ENCODE measurements at regions not wholly inside any gene's neighbourhood (a gene's known extent, or its start where the extent isn't known, plus 50 kb on each side); places are given as distances from the start of the nearest gene placed in this dataset.

DNA sequence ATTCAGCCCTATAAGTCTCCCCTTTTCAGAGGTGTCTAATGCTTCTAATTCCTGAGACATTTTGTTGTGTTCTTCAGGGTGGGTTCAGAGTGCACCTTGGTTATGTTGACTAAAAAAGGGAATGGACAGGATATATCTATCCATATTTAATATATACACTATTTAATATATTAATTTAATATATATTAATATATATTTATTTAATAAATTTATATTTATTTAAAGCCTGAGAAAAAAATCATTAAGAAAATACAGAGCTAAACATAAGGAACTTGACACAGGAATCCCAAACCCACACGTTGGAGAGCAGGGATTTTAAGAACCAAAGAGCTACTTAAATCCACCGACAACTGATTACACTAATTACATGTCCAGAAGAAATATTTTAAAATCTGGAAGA lies 674.2 kb upstream of the KIRREL3 start:
- DNase-seq = no peak

DNA sequence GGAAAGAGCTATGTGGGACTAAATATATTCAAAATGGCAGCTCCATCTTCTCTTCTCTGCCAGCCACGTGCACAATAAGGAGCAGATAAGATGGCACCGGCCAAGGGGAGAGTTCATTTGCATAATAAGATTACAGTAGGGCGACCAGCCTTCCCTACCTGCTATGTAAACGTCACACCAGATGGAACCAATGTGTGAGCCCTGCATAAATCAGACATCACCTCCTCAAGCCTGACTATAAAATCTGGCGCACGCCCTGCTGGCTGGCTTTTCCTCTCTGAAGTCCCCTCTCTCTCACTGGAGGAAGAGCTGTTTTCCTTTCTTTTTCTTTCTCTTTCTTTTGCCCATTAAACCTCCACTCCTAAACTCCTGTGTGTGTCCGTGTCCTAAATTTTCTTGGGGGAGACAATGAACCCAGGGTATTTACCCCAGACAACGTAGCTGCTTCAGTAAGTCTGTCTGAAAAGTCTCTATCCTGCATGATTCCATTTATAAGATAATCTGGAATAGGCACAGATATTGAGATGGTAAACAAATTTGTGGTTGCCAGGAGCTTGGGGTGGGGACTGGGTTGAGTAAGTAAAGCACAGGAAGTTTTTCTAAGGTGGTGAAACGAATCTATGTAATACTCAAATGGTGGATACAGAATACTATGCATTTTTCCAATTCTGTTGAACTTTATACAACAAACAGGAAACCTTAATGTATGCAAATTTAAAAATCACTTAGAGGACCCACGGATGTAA lies 670.0 kb upstream of the KIRREL3 start:
- DNase-seq = peak; percentile 63

DNA sequence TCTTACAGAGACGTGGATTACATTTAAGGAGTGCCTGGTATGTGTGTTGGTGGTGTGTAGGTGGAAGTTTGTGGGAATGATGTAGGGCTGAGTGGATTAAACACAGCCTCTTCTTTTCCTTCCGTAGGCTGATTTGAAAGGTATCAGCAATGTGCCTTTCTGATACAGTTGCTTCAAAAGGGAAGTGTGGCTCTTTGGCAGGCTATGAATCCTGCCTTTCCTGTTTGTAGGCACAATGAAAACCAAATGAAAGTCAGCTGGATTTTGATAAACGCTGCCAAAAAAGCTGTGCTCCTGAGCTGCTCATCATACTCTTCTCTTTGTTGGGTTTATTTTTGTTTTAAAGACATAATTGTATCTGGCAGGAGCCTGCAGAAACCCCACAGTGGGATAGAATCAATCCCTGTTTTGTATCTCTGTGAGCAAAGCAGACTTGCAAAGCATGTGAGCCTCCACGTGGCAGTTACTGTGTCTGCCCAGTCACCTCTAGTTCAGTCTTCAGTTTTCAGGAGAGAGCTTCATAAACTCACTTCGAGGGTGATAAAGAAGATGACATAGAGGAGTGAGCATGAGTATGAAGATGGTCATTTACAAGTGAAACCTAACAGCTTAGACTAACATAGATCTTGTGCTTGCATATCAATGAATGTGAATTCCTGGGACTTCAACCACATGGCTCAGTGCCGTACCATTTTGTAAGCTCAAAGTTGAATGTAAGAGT lies 655.7 kb upstream of the KIRREL3 start:
- no peak for DNase-seq

GRCh38 chr11:127653076-127653475 lies 652.5 kb upstream of the KIRREL3 start:
- DNase-seq = no peak

DNA sequence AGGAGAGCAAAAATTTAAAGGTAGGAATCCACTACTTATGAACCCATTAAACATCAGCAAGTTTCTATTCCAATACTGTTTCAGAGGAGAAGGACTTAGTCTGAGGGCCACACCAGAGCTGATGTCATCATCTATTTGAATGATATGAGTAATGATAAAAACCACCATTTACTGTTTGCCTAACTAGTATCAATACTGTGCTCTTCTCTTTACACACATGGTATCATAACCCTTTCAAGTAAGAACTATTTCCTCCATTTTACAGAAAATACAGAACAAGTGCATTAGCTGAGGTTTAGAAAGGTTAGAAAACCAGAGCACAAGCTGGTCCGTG lies 651.3 kb upstream of the KIRREL3 start:
- DNase-seq = no peak

DNA sequence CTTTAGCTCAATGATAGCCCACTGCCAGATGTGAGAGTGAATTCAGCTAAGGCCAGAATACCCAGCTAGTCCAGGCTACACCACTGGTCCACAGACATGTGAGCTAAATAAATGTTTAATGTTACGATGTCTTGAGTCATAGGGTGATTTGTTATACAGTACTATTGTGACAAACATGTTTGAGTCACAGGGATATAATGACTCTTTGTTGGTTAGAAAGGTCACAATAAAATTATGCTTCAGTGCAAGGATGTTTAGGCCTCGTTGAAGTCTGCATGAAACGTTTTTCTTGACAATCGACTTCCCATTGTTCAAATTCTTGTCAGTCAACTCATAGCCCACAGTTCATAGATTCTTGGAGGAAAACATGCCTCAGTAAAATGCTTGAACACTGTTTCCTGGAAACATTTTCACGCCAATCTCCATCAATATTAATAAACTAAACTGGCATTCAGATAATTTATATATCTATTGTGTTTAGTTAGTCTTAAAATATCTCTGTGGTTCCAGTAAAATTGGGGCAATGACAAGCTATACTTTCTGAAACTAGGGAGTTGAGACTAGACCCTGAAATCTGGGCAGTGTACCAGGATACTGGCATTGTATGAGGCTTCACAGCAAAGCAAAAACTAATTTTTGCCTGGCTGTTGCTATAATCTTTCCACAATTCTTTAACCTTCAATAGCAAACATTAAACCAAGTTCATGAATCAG lies 650.8 kb upstream of the KIRREL3 start:
- DNase-seq = no peak

DNA sequence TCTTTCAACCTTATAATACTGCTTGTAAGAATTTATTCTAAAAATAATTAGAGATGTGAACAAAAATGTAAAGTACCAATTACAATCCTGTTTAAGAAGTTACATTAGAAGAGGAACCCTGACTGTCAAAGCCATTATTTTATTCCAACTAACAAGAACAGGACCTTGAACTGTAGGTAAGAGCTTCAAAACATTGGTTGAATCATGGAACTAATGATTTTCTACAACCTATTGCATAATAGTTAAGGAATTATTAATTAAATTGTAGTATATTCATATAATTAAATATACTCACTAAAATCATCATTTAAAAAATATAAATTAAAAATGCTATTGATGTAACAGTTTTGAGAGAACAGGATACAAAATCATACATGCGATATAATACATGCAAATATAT lies 649.4 kb upstream of the KIRREL3 start:
- DNase-seq = peak; percentile 73

DNA sequence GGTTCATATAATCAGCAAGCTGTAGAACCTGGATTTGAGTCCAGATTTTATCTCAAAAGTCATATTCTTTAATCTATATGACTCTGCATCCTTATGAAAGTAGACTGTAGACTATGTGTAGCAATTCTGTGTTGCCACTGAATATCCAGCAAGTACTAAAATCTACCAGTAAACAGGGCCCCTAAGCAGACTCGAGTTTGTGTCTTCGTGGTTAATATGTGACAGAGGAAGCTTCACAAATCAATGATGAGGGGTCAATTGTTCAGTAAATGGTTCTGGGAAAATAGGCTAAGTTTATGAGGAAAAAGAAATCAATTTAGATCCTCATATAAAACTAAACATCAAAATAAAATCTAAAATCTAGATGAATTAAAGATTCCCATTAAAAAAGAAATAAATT lies 648.5 kb upstream of the KIRREL3 start:
- no peak for DNase-seq

- DNase-seq = no peak
These were observed 648.0 kb upstream of the KIRREL3 start for GRCh38 chr11:127648583-127648982.

- no peak for DNase-seq
These were observed 643.8 kb upstream of the KIRREL3 start for GRCh38 chr11:127644366-127644765.

GRCh38 chr11:127643268-127644058 lies 642.9 kb upstream of the KIRREL3 start:
- no peak for DNase-seq

GRCh38 chr11:127640561-127641451 lies 640.2 kb upstream of the KIRREL3 start:
- peak; percentile 78 for DNase-seq

DNA sequence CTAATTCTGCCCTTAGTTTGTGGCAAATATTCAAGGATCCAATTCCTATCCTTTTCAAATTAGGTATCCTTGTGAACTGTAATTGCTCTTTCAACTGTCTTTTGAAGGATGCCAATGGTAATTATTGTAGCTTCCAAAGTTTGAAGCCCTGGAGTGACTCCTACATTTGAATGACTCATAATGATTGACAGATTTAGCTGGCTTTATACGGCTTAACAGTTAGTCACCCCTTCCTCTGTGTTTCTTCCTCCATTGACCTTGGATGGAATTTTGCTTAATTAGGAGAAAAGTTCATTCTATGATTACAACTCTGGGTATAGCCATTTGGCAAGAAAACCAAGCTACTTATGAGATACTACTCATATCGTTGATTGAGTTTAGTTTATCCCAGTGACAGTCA lies 639.3 kb upstream of the KIRREL3 start:
- no peak for DNase-seq

DNA sequence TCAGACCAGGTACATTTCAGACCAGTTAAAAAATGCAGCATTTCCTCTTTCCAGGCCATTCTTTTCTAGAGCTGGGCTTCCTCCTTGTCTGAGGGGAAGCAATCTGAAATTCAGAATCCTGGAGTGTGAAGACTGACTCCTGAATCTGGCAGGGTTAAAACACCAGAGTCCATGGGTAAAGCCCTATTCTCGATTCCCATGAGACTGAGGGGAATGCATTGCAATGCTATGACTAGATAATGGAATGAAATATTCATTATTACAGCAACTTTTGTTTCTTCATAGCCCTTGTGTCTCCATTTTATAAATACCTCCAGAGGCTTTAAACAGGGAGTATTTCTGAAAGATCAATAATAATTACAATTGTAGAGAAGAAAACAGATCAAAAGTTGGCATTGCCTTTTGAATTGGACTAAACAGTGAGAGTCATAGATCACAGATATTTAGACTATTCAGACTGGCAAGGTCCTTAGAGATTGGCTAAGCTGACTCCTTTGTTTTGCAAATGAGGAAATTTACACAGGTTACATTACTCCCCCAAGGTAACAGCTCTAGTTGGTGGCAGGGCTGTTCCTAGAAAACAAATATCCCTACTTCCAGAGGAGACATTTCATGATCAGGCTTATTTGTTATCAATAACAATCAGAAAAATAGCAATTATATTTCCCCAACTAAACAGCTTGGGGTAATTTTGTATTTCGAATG lies 632.6 kb upstream of the KIRREL3 start:
- DNase-seq = peak; percentile 96

- no peak for DNase-seq
These were observed 632.0 kb upstream of the KIRREL3 start for GRCh38 chr11:127632546-127632945.

- no peak for DNase-seq
These were observed 631.4 kb upstream of the KIRREL3 start for GRCh38 chr11:127631974-127632373.

GRCh38 chr11:127629200-127629599 lies 628.6 kb upstream of the KIRREL3 start:
- DNase-seq = no peak

DNA sequence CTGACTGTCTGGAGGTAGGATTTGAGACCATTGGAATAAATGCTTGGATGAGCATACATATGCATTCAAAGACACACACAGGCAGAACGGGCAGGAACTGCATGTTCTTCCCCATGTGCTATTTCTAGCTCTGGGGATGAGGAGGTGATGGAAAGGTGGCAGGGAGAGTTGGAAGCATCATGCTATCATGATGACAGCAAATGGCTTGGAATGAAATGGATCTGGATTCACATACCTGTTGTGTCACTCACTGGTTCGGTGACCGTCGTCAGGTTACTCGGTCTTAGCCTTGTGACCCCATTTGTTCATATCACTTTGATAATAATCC lies 627.9 kb upstream of the KIRREL3 start:
- DNase-seq = no peak

GRCh38 chr11:127627629-127628457 lies 627.3 kb upstream of the KIRREL3 start:
- DNase-seq = no peak

DNA sequence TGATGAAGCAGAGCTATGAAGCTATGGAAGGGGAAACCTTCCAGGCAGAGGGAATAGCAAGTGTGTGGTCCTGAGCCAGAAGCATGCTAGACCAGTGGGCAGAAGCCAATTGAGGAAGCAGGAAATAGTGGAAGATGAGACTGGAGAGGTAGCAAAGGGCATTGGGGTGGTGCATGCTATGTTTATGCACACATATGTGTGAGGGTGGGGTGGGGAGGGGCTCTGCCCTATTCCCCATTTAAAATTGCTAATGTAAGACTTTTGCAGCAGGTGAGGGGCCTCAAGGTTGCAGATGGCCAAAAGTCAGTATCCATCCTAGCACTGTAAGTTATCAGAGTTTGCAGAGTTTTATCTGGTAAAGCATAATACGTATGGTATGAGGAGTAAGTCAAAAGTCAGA lies 626.6 kb upstream of the KIRREL3 start:
- DNase-seq = no peak

- no peak for DNase-seq
These were observed 624.8 kb upstream of the KIRREL3 start for GRCh38 chr11:127625402-127625801.
